ENCODE measurements at regions not wholly inside any gene's neighbourhood (a gene's known extent, or its start where the extent isn't known, plus 50 kb on each side); places are given as distances from the start of the nearest gene placed in this dataset.

DNA sequence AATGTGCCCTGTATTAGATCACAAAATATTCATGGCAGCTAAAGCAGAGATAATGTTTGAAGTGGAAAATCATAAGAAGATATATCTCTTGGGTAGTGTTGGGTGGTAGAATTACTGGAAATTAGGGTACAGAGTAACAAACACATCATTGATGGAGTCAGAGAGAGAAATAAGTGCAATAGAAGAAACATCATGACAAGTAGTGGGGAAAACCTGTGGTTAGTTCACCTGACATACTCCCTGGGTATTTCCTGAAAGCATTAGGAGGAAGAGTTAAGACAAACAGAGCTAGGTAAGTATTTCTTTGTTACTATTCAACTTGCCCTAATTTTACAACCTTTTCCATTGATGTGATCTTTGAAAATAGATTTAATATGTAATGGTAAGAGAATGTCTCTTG lies 691.9 kb upstream of the SOX9 start:
- Histone ChIP-seq H3K79me2 (replicated peaks; ENCODE audit: insufficient read depth) (no peaks in the 10 kb centered on the region), H3K36me3 (ENCODE audit: insufficient read depth) (no peaks in the 10 kb centered on the region), H4K20me1 (replicated peaks; ENCODE audit: insufficient read depth) (no peaks in the 10 kb centered on the region), H3K27ac (ENCODE audit: low read depth) (no peak overlapping the region), H3F3A (replicated peaks; ENCODE audit: low read depth) (no peaks in the 10 kb centered on the region), H2AFZ (no peak overlapping the region), H3K27me3 (ENCODE audit: insufficient read depth) (no peaks in the 10 kb centered on the region), H3K4me1 (ENCODE audit: insufficient read depth) (0 out of 2 replicates have a peak, but pooled peaks cover 3% of the 10 kb centered on the region), H3K4me2 (no peak overlapping the region), H3K9me2 (ENCODE audit: insufficient read depth) (0 out of 2 replicates have a peak, but pooled peaks cover 6% of the 10 kb centered on the region), H3K4me3 (no peak overlapping the region)
- Mint-ChIP-seq H3K27ac (no peak overlapping the region), H3K9me3 (peaks cover 9% of the 10 kb centered on the region), H3K4me1 (peaks cover 7% of the 10 kb centered on the region), H3K27me3 (ENCODE audit: insufficient read depth, low read depth, poor library complexity) (no peaks in the 10 kb centered on the region), H3K36me3 (ENCODE audit: low read depth) (peaks cover 4% of the 10 kb centered on the region; the same call in 1 of the 3 replicates), H3K4me3 (no peak overlapping the region)
- ATAC-seq (no peak), DNase-seq (ENCODE audit: low spot score) (no peak)
- no peak for TF ChIP-seq ZNF331 (CRISPR knock-in tag; IDR thresholded peaks at IDR 0.05; ENCODE audit: low read depth)
- no peak for TF ChIP-seq NANOG (IDR thresholded peaks at IDR 0.05; ENCODE audit: borderline replicate concordance)
- TF ChIP-seq POLR2AphosphoS5 (IDR thresholded peaks at IDR 0.05; ENCODE audit: low read depth), result no peak
- TF ChIP-seq REST (IDR thresholded peaks at IDR 0.05; ENCODE audit: unreplicated experiment), result no peak
- TF ChIP-seq EZH2phosphoT487 (IDR thresholded peaks at IDR 0.05; ENCODE audit: unreplicated experiment), result no peak
- no peak for TF ChIP-seq JUNB (IDR thresholded peaks at IDR 0.05; ENCODE audit: unreplicated experiment)
- no peak for TF ChIP-seq EZH2 (IDR thresholded peaks at IDR 0.05; ENCODE audit: low read depth, unreplicated experiment)

DNA sequence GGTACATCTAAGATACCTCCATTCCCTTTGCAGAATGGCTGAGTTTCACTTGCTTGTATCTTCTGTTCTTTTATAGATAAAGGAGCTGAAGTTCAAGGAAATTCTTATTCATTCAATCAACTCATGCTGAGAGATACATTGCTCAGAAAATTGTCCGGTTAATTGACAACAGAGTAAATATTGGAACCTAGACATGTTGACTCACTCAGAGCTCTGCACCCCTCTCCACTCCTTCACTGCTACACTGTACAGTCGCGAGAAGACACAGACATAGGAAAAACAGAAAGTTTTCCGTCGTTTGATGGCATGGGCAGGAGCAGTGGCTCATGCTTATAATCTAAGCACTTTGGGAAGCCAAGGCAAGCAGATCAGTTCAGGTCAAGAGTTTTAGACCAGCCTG lies 690.5 kb upstream of the SOX9 start:
- Histone ChIP-seq H3K4me3 (no peak overlapping the region), H3F3A (replicated peaks; ENCODE audit: low read depth) (no peaks in the 10 kb centered on the region), H2AFZ (no peak overlapping the region), H3K4me1 (ENCODE audit: insufficient read depth) (0 out of 2 replicates have a peak, but pooled peaks cover 3% of the 10 kb centered on the region), H3K27ac (ENCODE audit: low read depth) (no peak overlapping the region), H3K79me2 (replicated peaks; ENCODE audit: insufficient read depth) (no peaks in the 10 kb centered on the region), H3K27me3 (ENCODE audit: insufficient read depth) (no peaks in the 10 kb centered on the region), H3K36me3 (ENCODE audit: insufficient read depth) (no peaks in the 10 kb centered on the region), H3K4me2 (no peak overlapping the region), H3K9me2 (ENCODE audit: insufficient read depth) (0 out of 2 replicates have a peak, but pooled peaks cover 6% of the 10 kb centered on the region), H4K20me1 (replicated peaks; ENCODE audit: insufficient read depth) (no peaks in the 10 kb centered on the region)
- Mint-ChIP-seq H3K27me3 (ENCODE audit: insufficient read depth, low read depth, poor library complexity) (no peaks in the 10 kb centered on the region), H3K4me1 (no peaks in the 10 kb centered on the region), H3K36me3 (ENCODE audit: low read depth) (peaks cover 4% of the 10 kb centered on the region; the same call in 1 of the 3 replicates), H3K4me3 (no peak overlapping the region), H3K27ac (no peak overlapping the region), H3K9me3 (peaks cover 9% of the 10 kb centered on the region)
- DNase-seq (ENCODE audit: low spot score) (no peak), ATAC-seq (no peak)
- TF ChIP-seq STAT1 (IDR thresholded peaks at IDR 0.05; ENCODE audit: unreplicated experiment), result no peak
- TF ChIP-seq EZH2 (IDR thresholded peaks at IDR 0.05; ENCODE audit: low read depth, unreplicated experiment), result no peak
- TF ChIP-seq, protein P1, sequence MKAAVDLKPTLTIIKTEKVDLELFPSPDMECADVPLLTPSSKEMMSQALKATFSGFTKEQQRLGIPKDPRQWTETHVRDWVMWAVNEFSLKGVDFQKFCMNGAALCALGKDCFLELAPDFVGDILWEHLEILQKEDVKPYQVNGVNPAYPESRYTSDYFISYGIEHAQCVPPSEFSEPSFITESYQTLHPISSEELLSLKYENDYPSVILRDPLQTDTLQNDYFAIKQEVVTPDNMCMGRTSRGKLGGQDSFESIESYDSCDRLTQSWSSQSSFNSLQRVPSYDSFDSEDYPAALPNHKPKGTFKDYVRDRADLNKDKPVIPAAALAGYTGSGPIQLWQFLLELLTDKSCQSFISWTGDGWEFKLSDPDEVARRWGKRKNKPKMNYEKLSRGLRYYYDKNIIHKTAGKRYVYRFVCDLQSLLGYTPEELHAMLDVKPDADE (IDR thresholded peaks at IDR 0.05), result no peak
- no peak for TF ChIP-seq CREB1 (CRISPR knock-in tag; IDR thresholded peaks at IDR 0.05; ENCODE audit: low read depth)
- TF ChIP-seq NANOG (IDR thresholded peaks at IDR 0.05; ENCODE audit: borderline replicate concordance), result no peak
- TF ChIP-seq REST (IDR thresholded peaks at IDR 0.05; ENCODE audit: unreplicated experiment), result no peak
- TF ChIP-seq, protein P2, sequence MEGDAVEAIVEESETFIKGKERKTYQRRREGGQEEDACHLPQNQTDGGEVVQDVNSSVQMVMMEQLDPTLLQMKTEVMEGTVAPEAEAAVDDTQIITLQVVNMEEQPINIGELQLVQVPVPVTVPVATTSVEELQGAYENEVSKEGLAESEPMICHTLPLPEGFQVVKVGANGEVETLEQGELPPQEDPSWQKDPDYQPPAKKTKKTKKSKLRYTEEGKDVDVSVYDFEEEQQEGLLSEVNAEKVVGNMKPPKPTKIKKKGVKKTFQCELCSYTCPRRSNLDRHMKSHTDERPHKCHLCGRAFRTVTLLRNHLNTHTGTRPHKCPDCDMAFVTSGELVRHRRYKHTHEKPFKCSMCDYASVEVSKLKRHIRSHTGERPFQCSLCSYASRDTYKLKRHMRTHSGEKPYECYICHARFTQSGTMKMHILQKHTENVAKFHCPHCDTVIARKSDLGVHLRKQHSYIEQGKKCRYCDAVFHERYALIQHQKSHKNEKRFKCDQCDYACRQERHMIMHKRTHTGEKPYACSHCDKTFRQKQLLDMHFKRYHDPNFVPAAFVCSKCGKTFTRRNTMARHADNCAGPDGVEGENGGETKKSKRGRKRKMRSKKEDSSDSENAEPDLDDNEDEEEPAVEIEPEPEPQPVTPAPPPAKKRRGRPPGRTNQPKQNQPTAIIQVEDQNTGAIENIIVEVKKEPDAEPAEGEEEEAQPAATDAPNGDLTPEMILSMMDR (conservative IDR thresholded peaks at IDR 0.05; ENCODE audit: low read depth in 2 of 2), result no peak
- TF ChIP-seq EZH2phosphoT487 (IDR thresholded peaks at IDR 0.05; ENCODE audit: unreplicated experiment), result no peak
- TF ChIP-seq ZNF331 (CRISPR knock-in tag; IDR thresholded peaks at IDR 0.05; ENCODE audit: low read depth), result no peak
- TF ChIP-seq POLR2AphosphoS5 (IDR thresholded peaks at IDR 0.05; ENCODE audit: low read depth), result no peak

Measured in GM23338 (cell line).